Esophagus squamous epithelium (tissue), 4 donors: ENCODE measurements at regions not wholly inside any gene's neighbourhood (a gene's known extent, or its start where the extent isn't known, plus 50 kb on each side); places are given as distances from the start of the nearest gene placed in this dataset.

Source experiments
- POLR2A ChIP-seq, 4 donors: fragments of 450-650 bp; IDR thresholded peaks; one replicate each; pipeline ENCODE4 v1.6.1; 2017; ENCODE audit warnings: antibody characterized with exemption in 4 of 4, mild to moderate bottlenecking in 4 of 4, moderate library complexity in 3 of 4
- TF ChIP-seq, protein P1 (sequence below), 6 experiments: fragments of 450-650 bp in 4 of 6; fragments of 200-600 bp in 2 of 6; sonication (generic) in 2 of 6; IDR thresholded peaks; one replicate each; pipeline ENCODE4 v1.5.1; 2016 to 2019; ENCODE audit warnings: antibody characterized with exemption in 6 of 6, mild to moderate bottlenecking in 4 of 6, moderate library complexity in 4 of 6

DNA sequence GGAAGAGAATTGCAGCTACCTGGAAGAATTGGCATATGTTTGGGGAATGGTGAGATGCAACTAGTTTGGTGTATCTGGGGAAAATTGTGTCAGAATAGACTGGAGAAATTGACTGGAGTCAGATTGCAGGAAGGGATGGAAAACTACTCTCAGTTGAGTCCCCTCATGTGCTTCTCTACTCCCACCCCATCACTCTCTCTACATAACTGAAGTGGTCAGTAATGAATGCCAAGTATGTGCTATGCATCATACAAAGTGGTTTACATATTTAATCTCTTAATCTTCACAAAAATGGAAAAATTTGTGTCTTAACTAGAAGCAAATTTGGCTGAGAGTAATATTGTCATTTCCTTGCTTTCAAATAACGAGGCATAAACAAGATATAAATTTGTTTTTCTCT is 146.4 kb upstream of the TNC start:
- no peak for TF ChIP-seq POLR2A (IDR thresholded peaks at IDR 0.05)
- TF ChIP-seq, protein P1, sequence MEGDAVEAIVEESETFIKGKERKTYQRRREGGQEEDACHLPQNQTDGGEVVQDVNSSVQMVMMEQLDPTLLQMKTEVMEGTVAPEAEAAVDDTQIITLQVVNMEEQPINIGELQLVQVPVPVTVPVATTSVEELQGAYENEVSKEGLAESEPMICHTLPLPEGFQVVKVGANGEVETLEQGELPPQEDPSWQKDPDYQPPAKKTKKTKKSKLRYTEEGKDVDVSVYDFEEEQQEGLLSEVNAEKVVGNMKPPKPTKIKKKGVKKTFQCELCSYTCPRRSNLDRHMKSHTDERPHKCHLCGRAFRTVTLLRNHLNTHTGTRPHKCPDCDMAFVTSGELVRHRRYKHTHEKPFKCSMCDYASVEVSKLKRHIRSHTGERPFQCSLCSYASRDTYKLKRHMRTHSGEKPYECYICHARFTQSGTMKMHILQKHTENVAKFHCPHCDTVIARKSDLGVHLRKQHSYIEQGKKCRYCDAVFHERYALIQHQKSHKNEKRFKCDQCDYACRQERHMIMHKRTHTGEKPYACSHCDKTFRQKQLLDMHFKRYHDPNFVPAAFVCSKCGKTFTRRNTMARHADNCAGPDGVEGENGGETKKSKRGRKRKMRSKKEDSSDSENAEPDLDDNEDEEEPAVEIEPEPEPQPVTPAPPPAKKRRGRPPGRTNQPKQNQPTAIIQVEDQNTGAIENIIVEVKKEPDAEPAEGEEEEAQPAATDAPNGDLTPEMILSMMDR (IDR thresholded peaks at IDR 0.05): no peak
